IPS DF 4.7 (cell line): ENCODE measurements at regions not wholly inside any gene's neighbourhood (a gene's known extent, or its start where the extent isn't known, plus 50 kb on each side); places are given as distances from the start of the nearest gene placed in this dataset.

ENCODE experiments used
- DNase-seq: peaks from one replicate; pipeline ENCODE4 v3.0.0-alpha.2; 2013; ENCODE audit warnings: low spot score; ENCODE audit errors: extremely low read depth

DNA sequence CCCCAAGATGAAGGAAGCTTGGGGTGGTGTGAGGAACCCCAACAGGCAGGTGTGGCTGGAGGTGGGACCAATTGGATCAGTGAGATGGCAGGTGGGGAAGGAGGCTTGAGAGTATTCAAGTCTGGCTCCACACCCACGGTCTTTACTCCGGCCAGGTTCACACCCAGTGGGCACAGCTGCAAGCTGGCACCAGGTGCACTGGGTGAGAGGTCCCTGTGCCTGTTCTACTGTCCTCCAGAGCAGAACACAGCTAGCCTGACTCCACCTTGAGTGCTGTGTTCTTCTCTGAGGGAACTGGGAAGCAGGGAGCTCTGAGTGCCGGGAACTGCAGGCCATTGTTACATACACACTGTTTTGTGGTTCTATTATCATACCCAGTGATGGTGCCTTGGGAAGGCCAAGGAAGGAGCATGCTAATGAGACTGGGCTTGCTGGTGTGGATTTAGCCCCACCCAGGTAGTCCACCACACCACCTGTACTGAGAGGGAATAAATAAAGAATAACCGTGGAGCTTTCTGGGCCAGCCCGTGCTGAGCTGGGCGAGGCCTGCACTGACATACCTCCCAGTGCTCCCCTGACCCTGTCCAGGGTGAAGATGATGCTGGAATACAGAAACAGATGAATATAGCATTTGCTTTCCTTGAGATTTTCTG is 93.4 kb downstream of the ABHD5 start:
- no peak for DNase-seq

DNA sequence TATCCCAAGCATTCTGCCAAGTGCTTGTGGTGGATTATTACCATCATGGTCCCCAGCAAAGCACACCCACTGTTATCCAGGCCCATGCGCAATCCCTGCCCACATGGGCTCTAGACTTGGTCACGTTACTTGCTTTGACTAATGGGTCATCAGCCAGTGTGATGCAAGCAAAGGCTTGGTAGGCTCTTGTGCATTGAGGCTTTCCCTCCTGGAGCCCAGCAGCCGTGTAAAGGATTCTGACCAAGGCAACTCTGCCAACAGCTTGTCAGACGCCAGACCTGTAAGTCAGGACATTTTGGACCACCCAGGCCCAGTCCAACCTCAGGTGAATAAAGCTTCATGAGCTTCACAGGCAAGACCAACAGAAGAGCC is 93.9 kb downstream of the ABHD5 start:
- DNase-seq, result no peak

DNA sequence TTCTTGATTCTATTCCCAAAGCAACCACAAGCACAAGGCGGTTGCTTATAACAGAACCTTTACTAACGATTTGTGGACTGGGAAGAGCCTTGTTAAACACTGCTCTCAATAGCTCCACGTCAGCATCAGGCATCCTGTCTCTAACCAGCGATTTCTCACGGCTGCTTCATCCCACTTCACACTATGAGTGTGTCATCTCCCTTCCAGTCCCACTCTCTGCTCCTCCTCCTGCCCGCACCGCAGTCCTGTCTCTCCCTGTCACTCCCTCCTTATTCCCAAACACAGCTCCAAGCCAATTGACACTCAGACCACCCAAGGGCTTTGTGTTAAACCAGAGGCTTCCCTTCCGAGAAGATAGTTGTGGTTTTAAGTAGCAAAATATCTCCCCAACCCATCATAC is 94.8 kb downstream of the ABHD5 start:
- DNase-seq, result no peak

DNA sequence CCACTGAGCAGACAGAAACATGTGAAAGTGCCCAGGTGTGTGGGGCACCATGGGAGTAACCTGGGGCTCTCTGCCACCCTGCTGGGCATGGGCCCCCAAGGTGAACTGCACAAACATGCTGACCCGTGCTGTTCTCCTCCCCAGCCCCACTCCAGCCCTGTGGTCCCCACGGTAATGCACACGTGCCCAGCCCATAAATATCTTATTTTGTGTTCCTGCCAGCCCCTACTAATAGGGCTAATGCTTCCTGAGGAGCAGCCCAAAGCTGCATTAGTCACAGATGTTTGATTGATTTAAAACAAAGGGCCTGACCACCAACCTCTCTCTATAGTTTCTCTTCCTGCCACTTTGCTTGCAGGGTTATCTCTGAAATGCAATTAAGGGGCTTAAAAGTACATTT is 95.4 kb downstream of the ABHD5 start:
- no peak for DNase-seq

DNA sequence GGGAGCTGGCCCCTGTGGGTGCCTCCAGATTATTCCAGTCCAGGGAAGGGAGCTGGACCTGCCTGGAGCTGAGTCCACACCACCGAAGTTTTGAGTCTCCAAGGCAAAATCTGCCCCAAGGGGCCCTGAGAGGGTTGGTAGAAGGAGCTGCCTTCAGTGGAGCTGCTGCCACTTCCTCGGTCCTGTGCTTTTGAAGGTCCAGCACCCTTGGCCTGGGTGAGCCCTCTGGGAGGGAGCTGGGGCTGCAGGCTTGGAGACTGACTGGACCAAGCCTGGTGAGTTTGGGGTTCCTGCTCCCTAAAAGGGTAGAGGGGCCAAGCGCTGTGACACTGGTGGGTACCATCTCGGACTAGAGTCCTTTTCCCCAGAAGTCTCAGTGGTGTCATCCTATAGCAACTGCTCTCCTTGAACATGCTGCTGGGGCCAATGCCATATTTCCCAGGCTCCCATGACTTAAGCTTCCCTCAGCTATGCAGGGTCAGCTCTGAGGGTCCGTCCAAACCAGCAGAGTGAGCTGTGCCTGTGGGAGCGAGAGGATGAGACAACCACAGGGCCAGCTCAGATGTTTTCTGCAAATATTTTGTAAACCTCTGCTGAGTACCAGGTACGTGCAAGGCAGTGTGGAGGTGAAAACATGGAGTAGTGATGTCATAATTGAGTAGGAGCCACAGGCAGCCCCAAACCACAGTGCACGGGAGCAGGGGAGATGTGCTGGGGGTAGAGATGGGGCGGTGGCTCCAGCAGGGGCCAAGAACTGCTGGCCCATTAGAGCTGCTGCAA is 96.0 kb downstream of the ABHD5 start:
- no peak for DNase-seq

DNA sequence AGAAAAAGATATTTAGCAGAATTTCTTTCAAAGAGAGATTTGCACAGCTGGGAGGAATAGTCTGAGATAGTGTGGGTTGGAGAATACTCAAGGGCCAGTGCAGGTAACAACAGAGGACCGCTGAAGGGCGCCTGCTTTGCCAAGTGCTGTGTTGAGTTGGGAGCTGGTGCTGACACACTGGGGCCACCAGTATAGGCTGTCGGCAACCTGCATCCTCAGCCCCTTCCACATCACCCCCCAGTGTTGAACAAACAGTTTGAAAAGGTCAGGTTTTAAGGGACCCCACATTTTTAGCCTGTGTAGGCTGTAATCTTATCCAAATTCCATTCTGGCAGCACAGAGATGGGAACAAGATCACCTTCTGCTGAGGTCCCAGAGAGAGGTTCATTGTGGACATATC is 96.6 kb downstream of the ABHD5 start:
- DNase-seq, result no peak

DNA sequence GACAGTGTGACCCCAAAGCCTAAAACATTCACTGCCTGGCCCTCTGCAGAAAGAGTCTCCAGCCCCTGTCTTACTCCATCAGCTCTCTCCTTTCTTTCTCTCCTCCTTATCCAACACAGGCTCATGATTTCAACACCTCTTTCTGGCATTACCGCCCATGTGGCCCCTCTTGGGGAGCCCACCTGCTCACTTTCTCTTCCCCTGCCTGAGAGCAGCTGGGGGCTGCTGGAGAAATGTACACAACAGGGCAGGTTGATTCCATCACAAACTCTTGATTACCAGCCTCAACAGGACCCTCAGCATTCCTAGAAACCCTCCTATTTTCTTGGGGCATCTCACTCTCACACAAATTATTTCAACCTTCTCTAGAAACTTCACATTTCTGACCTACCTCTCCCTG is 98.3 kb downstream of the ABHD5 start:
- DNase-seq, result no peak

DNA sequence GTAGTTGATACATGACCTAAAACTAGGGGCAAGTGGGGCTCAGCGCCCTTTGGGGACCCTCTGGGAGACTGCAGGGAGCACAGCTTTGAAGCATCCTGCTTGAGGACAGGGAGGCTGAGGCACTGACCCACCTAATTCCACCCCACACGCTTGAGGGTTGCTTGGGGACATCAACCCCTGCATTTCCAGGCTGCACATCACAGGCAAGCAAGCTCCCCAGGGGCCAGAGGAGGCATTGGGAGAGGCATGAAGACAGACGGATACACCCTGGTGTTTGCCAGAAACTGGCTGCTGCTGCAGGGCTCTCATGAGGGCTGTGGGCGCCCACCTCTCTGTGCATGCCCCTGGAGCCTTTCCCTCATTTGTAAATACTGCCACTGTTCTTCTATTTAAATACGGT is 99.3 kb downstream of the ABHD5 start:
- DNase-seq, result no peak

DNA sequence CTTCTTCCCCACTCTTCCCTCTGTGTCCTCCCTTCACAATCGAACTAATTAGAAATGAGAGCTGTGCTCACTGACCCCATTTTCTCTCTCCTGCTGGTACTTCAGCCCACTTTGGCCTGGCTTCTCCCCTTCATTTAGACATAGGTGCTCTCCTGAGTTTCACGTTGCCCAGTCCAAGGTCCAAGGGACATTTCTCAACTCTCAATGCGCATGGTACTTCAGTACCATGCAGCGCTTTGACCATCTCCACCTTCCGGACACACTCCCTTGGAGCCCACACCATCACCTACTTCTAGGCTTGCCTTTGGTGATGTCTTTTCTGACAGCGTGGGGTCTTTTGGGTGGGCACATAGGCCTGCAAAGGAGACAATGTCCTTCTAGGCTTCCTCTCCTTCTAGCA is 99.7 kb downstream of the ABHD5 start:
- DNase-seq, result no peak

DNA sequence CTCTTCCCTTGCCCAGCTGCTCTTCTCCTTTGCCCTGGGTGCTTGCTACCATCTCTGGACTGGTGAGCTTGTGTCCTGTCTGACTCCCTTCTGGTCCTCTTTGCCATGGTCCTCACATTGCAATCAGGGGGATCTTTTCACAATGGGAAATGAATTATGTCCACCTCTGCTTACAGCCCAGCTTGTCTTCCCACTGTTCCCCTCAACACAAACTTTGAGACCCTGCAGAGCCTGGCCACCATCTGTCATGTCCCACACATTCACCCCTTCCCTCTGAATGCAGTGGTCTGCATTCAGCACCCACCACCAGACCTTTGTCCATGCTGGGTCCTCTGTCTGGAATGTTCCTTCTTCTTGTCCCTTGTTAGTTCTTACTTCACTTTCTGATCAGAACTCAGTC is 100.5 kb downstream of the ABHD5 start:
- DNase-seq, result no peak

DNA sequence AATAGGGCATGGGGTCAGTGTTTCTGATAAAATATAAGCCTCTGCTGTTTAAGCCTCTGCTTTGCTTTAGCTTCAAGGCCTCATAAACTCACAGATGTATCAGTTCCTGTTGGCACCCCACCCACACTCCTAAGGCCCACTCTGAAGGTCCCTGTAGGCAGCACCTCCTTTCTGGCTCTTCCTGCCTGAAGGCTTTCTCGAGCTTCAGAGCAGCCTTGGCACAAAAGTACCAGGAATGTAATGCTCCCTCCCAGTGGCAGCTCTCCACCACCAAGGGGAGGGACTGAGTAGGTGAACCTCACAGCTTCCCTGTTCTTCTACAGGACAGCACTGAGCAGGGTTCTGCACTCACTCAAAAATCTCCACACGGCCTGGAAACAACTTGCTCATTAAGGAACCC is 102.2 kb downstream of the ABHD5 start:
- no peak for DNase-seq

DNA sequence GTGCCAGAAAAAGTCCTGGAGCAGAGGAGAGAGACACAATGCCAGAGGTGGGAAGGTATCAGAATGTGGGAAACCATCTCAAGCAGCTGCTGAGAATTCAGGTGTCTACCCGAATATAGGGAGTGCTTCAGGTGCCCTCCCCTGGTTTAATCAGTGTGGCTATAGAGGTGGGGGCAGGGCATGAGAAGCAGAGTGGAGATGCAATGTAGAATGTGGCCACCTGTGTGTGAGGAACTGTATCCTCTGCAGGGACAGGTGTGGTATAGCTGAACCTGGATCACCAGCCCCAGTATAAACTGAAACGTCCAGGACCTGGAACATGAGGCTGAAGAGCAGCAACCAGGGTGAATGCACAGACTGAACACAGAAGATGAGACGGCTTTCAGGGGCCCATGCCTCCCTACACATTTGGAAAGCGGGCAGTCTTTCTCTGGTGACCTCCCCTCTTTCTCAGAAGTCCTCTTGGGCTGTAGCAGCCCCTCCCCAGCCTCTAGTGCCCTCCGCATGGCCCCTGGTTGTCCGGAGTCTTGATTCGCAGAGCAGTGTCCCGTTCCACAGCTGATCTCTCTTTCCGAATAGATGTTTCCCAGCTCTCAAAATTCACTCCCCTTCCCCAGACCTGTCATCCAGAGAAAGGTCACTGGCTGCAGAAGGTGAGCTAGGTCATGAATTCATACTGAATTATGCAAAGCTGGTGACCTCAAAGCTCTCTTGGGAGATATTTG is 103.1 kb downstream of the ABHD5 start:
- no peak for DNase-seq

DNA sequence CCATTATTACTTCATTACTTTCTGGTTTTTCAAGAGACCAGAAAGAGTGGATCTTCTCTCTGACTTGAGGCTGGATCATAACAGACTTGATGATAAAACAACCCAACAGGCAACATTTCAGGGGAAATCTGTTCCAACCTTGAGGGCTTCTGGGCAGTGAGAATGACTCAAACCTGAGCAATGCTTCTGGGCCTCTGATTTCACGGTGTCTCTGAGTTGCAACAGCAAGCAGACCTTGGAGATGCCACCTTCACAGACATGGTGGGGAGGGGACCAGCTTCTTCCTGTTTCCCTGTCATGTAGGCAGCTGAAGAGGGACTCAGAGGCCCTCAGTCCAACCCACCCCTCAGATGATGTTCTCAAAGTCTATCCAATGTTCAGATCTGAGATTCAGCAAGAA is 104.0 kb downstream of the ABHD5 start:
- no peak for DNase-seq

DNA sequence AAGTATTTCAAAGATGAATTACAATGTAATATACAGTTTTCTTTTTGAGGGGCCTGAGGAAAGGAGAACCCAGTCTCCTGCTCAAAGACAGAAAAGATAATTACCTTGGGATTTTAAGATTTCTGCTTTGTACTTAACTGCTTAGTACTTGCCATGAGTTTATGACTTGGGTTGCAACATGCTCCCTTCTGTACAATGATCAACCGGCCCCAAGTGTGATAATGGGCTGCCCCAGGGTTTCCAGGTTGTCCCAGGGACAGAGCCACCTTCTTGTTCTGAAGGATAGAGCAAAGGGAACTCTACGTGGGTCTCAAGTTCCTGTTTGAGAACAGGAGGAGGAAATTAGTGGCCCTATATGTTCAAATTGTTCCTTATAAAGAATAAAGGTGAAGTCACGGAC is 104.8 kb downstream of the ABHD5 start:
- no peak for DNase-seq

DNA sequence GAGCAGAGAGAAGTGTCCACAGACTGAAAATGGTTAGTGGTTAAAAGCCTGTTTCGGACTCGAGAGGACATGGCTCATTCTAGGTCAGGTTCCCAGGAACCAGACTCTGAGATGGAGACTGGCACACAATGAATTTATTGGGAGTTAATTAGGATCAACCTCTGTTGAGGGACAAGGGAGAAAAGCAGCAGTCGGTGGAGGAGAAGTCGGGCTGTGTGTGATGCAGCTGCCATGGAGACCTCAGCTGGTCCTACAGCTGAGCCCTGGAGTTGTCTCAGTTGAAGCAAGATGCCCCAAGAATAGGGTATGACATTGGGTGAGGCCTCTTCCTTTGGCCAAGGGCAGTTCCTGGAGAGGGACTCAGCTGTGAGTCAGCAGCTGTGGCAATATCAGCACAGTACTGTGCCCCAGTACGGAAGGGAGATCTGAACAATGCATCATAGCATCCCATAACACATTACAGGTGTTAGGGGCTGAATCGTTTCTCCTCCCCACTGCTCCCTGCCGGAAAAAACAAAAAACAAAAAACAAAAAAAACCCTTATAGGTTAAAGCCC is 105.4 kb downstream of the ABHD5 start:
- no peak for DNase-seq

DNA sequence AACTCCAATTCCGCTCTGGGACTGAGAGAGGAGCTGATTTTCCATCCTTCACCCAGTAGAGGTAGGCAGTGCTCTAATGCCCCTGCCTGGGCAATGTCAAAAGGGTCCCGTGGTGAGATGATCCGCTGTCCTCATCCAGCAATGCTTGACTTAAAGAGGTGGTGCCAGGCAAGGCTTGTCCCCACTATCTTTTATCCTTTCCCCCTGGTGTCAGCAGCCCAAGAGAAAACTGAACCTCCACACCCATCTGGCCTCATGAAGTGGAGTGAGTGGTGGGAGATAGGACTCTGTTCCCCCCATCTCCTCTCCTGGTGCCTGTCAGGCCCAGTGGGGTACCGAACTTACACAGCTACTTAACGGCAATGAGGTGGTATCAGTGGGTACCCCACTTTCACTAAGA is 107.1 kb downstream of the ABHD5 start:
- DNase-seq, result no peak

DNA sequence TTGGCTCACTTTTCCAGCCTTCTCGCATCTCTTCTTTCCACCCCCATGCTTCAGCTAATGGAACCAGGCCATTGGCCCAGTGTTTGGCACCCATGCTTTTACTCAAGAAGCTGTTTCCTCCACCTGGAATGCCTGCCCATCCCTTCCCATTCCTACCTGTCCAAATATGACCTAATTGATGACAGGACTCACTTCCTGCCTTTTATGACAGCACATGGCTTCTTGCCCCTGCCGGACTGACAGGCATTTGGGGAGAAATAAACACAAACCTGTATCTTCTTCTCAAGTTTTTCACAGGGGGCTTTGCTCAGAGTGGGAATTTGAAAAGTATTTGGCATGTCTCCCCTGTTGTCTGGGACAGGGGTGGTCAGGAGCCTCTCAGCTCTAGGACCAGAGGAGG is 120.1 kb downstream of the ABHD5 start:
- no peak for DNase-seq

DNA sequence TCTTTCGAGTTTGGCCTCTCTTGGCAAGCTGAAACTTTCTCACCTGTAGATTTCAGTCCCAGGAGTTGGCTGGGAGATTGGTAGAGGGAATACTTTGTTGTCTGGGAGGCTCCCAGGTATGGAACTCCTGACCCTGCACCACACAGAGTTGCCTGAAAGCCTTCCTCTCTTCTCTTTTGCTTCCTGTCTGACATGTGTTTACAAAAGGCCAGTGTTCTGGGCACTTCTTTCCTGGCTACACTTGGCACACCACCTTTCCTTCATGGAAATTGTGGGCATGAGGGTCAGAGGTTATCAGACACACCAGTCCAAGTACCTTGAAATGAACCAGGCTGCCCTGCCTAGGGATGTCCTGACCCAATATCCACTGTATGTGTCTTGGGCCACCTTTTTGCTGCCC is 123.7 kb downstream of the ABHD5 start:
- no peak for DNase-seq

DNA sequence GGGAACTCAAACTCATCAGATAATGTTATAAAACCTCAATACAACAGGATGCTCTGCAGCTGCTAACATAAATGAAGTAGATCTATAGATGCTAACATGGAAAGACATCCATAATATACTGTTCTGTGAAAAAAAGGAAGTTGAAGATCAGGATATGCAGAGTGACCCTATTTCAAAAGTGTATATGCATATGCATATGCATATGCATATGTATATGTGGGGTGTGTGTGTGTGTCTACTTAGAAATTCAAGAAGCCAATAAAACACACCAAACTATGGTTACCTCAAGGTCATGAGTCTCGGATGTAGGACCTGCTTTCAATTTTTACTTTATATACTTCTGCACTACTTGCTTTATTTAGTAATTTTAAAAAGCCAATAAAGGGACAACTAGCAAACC is 125.6 kb downstream of the ABHD5 start:
- no peak for DNase-seq

DNA sequence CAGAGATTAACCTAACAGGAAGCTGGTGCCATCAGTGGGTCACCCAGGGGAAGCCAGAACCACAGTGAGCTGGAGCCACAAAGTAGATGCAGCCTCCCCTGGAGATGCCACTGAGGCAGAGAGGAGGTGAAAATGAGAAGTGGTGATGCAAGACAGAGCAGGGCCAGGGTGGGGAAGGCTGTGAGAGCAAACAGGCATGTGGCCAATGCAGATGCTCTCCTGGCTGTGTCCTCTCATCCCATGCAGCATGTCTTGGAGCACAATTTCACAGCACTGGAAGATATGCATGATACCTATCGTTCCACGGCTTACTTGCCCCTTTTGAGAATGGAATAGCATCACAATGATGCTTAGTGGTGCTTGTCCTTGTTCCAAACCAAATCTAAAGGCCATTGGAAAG is 126.3 kb downstream of the ABHD5 start:
- no peak for DNase-seq

DNA sequence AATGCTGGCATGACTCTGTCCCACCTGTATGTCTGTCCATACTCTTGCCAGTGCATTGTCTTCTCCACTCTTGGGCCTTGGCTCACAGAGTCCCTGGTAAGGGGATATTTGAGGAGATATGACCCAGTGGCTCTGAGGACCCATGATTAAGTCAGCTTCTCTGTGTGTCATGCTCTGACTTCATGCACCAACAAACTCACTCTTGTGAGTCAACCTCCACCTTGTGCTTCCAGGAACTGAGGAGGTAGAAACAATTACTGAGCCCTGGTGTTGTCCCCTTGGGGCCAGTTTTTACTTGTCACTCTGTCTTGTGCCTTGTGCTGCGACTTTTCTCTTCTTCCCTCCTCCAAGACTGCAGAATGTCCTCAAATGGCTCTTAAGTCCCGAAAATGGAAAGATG is 127.1 kb downstream of the ABHD5 start:
- no peak for DNase-seq

DNA sequence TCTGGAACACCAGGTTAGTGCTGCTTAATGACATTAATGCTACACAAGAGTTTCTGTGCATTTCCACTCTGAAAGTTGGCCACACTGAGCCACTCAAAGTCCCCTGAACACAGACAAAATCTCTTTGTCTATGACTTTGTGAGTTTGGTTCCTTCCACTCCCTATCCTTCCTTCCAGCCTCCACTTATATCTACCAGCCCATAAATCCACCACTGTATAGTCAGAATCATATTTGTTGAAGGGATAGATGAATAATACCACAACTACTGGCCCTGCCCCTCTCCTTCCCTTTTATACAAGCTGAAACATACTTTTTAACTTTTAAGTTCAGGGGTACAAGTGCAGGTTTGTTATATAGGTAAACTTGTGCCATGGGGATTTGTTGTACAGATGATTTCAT is 127.5 kb downstream of the ABHD5 start:
- no peak for DNase-seq
